ENCODE measurements at regions not wholly inside any gene's neighbourhood (a gene's known extent, or its start where the extent isn't known, plus 50 kb on each side); places are given as distances from the start of the nearest gene placed in this dataset.

- Histone ChIP-seq H4K12ac (ENCODE audit: low read depth, low read length) (no peak overlapping the region), H3K14ac (ENCODE audit: low read length) (peak overlapping the region; percentile 77), H3K79me1 (ENCODE audit: low read length) (peaks cover 27% of the 10 kb centered on the region), H3K27ac (ENCODE audit: low read depth, low read length) (no peak overlapping the region), H3K4me2 (ENCODE audit: low read length) (no peak overlapping the region), H4K91ac (ENCODE audit: low read depth, low read length) (peak overlapping the region; percentile 89), H3K23ac (ENCODE audit: low read length) (no peak overlapping the region), H2BK120ac (ENCODE audit: insufficient read depth, low read length, poor library complexity) (peak overlapping the region; percentile 93), H2BK5ac (ENCODE audit: low read depth, low read length, poor library complexity) (peak overlapping the region; percentile 81), H3K4me1 (ENCODE audit: control insufficient read depth in 1 of 2, insufficient read depth in 2 of 2, low read length in 2 of 2) (peaks cover 19 to 25% of the 10 kb centered on the region in 2 experiments), H2AFZ (ENCODE audit: insufficient read depth, low read length, poor library complexity) (no peak overlapping the region), H3K79me2 (ENCODE audit: control insufficient read depth, insufficient read depth, low read length, poor library complexity) (no peaks in the 10 kb centered on the region), H3K4ac (ENCODE audit: low read depth, low read length) (peak overlapping the region; percentile 82), H2AK5ac (ENCODE audit: low read length) (peak overlapping the region; percentile 99), H3K9me3 (ENCODE audit: insufficient read depth, low read depth, low read length) (no peaks in the 10 kb centered on the region), H2BK12ac (ENCODE audit: low read length) (peak overlapping the region; percentile 98), H3K4me3 (ENCODE audit: low read depth, low read length) (no peak overlapping the region), H4K8ac (ENCODE audit: low read depth, low read length) (peak overlapping the region; percentile 73), H3K18ac (ENCODE audit: low read length) (peak overlapping the region; percentile 86), H3K36me3 (ENCODE audit: control insufficient read depth in 1 of 2, insufficient read depth in 2 of 2, low read length in 2 of 2) (no peaks in the 10 kb centered on the region), H3K27me3 (ENCODE audit: insufficient read depth, low read length) (no peaks in the 10 kb centered on the region), H3K9ac (ENCODE audit: low read length) (no peak overlapping the region)
- no CpG with 5 or more reads among the region's 3 CpGs for WGBS (ENCODE audit: extremely low coverage, insufficient coverage, insufficient read length)
- no peak for DNase-seq
These were observed 107.6 kb downstream of the CD47 start for GRCh38 chr3:107983247-107983646.

GRCh38 chr3:107982165-107982564, 108.7 kb downstream of the CD47 start:
- H4K91ac ChIP-seq (ENCODE audit: low read depth, low read length) = peak overlapping the region; percentile 86
- H3K14ac ChIP-seq (ENCODE audit: low read length) = peak overlapping the region; percentile 71
- peak overlapping the region; percentile 65 for H2BK120ac ChIP-seq (ENCODE audit: insufficient read depth, low read length, poor library complexity)
- peak overlapping the region; percentile 95 for H3K27ac ChIP-seq (ENCODE audit: low read depth, low read length)
- no peak overlapping the region for H2AFZ ChIP-seq (ENCODE audit: insufficient read depth, low read length, poor library complexity)
- H3K4me3 ChIP-seq (ENCODE audit: low read depth, low read length) = no peak overlapping the region
- H3K9me3 ChIP-seq (ENCODE audit: insufficient read depth, low read depth, low read length) = no peaks in the 10 kb centered on the region
- no peaks in the 10 kb centered on the region for H3K27me3 ChIP-seq (ENCODE audit: insufficient read depth, low read length)
- no peak for DNase-seq
- H3K18ac ChIP-seq (ENCODE audit: low read length) = peak overlapping the region; percentile 65
- H3K4me2 ChIP-seq (ENCODE audit: low read length) = peak overlapping the region; percentile 46
- no peaks in the 10 kb centered on the region for H3K79me2 ChIP-seq (ENCODE audit: control insufficient read depth, insufficient read depth, low read length, poor library complexity)
- no peak overlapping the region for H3K4ac ChIP-seq (ENCODE audit: low read depth, low read length)
- H3K9ac ChIP-seq (ENCODE audit: low read length) = no peak overlapping the region
- peaks cover 22% of the 10 kb centered on the region for H3K79me1 ChIP-seq (ENCODE audit: low read length)
- peak overlapping the region; percentile 86 for H2BK5ac ChIP-seq (ENCODE audit: low read depth, low read length, poor library complexity)
- H4K8ac ChIP-seq (ENCODE audit: low read depth, low read length) = peak overlapping the region; percentile 74
- H2AK5ac ChIP-seq (ENCODE audit: low read length) = no peak overlapping the region
- H3K23ac ChIP-seq (ENCODE audit: low read length) = peak overlapping the region; percentile 87
- no peaks in the 10 kb centered on the region for H3K36me3 ChIP-seq (ENCODE audit: control insufficient read depth in 1 of 2, insufficient read depth in 2 of 2, low read length in 2 of 2)
- no CpG with 5 or more reads among the region's 1 CpG for WGBS (ENCODE audit: extremely low coverage, insufficient coverage, insufficient read length)
- H3K4me1 ChIP-seq (ENCODE audit: control insufficient read depth in 1 of 2, insufficient read depth in 2 of 2, low read length in 2 of 2) = peaks cover 12 to 18% of the 10 kb centered on the region in 2 experiments
- peak overlapping the region; percentile 16 for H4K12ac ChIP-seq (ENCODE audit: low read depth, low read length)
- H2BK12ac ChIP-seq (ENCODE audit: low read length) = peak overlapping the region; percentile 85

- peak; percentile 94 to 95 for DNase-seq
- Histone ChIP-seq H3K4ac (ENCODE audit: low read depth, low read length) (no peak overlapping the region), H3K79me2 (ENCODE audit: control insufficient read depth, insufficient read depth, low read length, poor library complexity) (no peaks in the 10 kb centered on the region), H3K18ac (ENCODE audit: low read length) (peak overlapping the region; percentile 65), H3K4me1 (ENCODE audit: control insufficient read depth in 1 of 2, insufficient read depth in 2 of 2, low read length in 2 of 2) (peaks cover 12 to 17% of the 10 kb centered on the region in 2 experiments), H4K91ac (ENCODE audit: low read depth, low read length) (peak overlapping the region; percentile 86), H3K79me1 (ENCODE audit: low read length) (peaks cover 22% of the 10 kb centered on the region), H3K14ac (ENCODE audit: low read length) (peak overlapping the region; percentile 71), H3K23ac (ENCODE audit: low read length) (peak overlapping the region; percentile 87), H2BK12ac (ENCODE audit: low read length) (peak overlapping the region; percentile 85), H3K4me3 (ENCODE audit: low read depth, low read length) (no peak overlapping the region), H2BK120ac (ENCODE audit: insufficient read depth, low read length, poor library complexity) (peak overlapping the region; percentile 65), H2BK5ac (ENCODE audit: low read depth, low read length, poor library complexity) (peak overlapping the region; percentile 86), H3K27me3 (ENCODE audit: insufficient read depth, low read length) (no peaks in the 10 kb centered on the region), H3K27ac (ENCODE audit: low read depth, low read length) (peak overlapping the region; percentile 95), H3K36me3 (ENCODE audit: control insufficient read depth in 1 of 2, insufficient read depth in 2 of 2, low read length in 2 of 2) (no peaks in the 10 kb centered on the region), H3K9me3 (ENCODE audit: insufficient read depth, low read depth, low read length) (no peaks in the 10 kb centered on the region), H4K8ac (ENCODE audit: low read depth, low read length) (peak overlapping the region; percentile 74), H3K9ac (ENCODE audit: low read length) (no peak overlapping the region), H2AFZ (ENCODE audit: insufficient read depth, low read length, poor library complexity) (no peak overlapping the region), H4K12ac (ENCODE audit: low read depth, low read length) (peak overlapping the region; percentile 16), H3K4me2 (ENCODE audit: low read length) (peak overlapping the region; percentile 46), H2AK5ac (ENCODE audit: low read length) (no peak overlapping the region)
- no CpG with 5 or more reads among the region's 7 CpGs for WGBS (ENCODE audit: extremely low coverage, insufficient coverage, insufficient read length)
These were observed 109.2 kb downstream of the CD47 start for GRCh38 chr3:107981471-107982111.

- no peak overlapping the region for H3K27ac ChIP-seq (ENCODE audit: low read depth, low read length)
- H3K27me3 ChIP-seq (ENCODE audit: insufficient read depth, low read length) = no peaks in the 10 kb centered on the region
- no peak overlapping the region for H3K9ac ChIP-seq (ENCODE audit: low read length)
- no peak overlapping the region for H3K18ac ChIP-seq (ENCODE audit: low read length)
- no peak overlapping the region for H4K12ac ChIP-seq (ENCODE audit: low read depth, low read length)
- peak overlapping the region; percentile 11 for H2BK12ac ChIP-seq (ENCODE audit: low read length)
- H3K4ac ChIP-seq (ENCODE audit: low read depth, low read length) = no peak overlapping the region
- H2AFZ ChIP-seq (ENCODE audit: insufficient read depth, low read length, poor library complexity) = no peak overlapping the region
- peak overlapping the region; percentile 15 for H2BK120ac ChIP-seq (ENCODE audit: insufficient read depth, low read length, poor library complexity)
- H2AK5ac ChIP-seq (ENCODE audit: low read length) = no peak overlapping the region
- no peak overlapping the region for H3K4me3 ChIP-seq (ENCODE audit: low read depth, low read length)
- no peaks in the 10 kb centered on the region for H3K9me3 ChIP-seq (ENCODE audit: insufficient read depth, low read depth, low read length)
- no peak overlapping the region for H3K23ac ChIP-seq (ENCODE audit: low read length)
- no CpG with 5 or more reads among the region's 6 CpGs for WGBS (ENCODE audit: extremely low coverage, insufficient coverage, insufficient read length)
- no peaks in the 10 kb centered on the region for H3K79me2 ChIP-seq (ENCODE audit: control insufficient read depth, insufficient read depth, low read length, poor library complexity)
- H3K4me2 ChIP-seq (ENCODE audit: low read length) = no peak overlapping the region
- H3K79me1 ChIP-seq (ENCODE audit: low read length) = peaks cover 15% of the 10 kb centered on the region
- H4K8ac ChIP-seq (ENCODE audit: low read depth, low read length) = no peak overlapping the region
- no peak for DNase-seq
- no peak overlapping the region for H3K14ac ChIP-seq (ENCODE audit: low read length)
- no peak overlapping the region for H4K91ac ChIP-seq (ENCODE audit: low read depth, low read length)
- peaks cover 12 to 18% of the 10 kb centered on the region in 2 experiments for H3K4me1 ChIP-seq (ENCODE audit: control insufficient read depth in 1 of 2, insufficient read depth in 2 of 2, low read length in 2 of 2)
- no peaks in the 10 kb centered on the region for H3K36me3 ChIP-seq (ENCODE audit: control insufficient read depth in 1 of 2, insufficient read depth in 2 of 2, low read length in 2 of 2)
- no peak overlapping the region for H2BK5ac ChIP-seq (ENCODE audit: low read depth, low read length, poor library complexity)
These were observed 111.3 kb downstream of the CD47 start for GRCh38 chr3:107979538-107979937.

All from trophoblast cell (in vitro differentiated cells and primary cell).